Limb (tissue), 2 donors: ENCODE measurements at regions not wholly inside any gene's neighbourhood (a gene's known extent, or its start where the extent isn't known, plus 50 kb on each side); places are given as distances from the start of the nearest gene placed in this dataset.

Experiments used
- DNase-seq, 2 donors: peaks; one replicate each; pipeline ENCODE4 v3.0.0-alpha.2; 2016; ENCODE audit errors: extremely low spot score in 2 of 2

- no peak for DNase-seq
Measured at GRCh38 chr1:219476716-219477115, 136.2 kb downstream of the ZC3H11B start.

- DNase-seq: no peak
Measured at GRCh38 chr1:219476116-219476515, 136.8 kb downstream of the ZC3H11B start.

GRCh38 chr1:219472596-219472995 lies 140.3 kb downstream of the ZC3H11B start:
- DNase-seq: no peak

- no peak for DNase-seq
Measured at GRCh38 chr1:219467524-219467923, 145.4 kb downstream of the ZC3H11B start.

GRCh38 chr1:219466766-219467165 lies 146.1 kb downstream of the ZC3H11B start:
- DNase-seq: no peak

GRCh38 chr1:219465212-219466093 lies 147.5 kb downstream of the ZC3H11B start:
- no peak for DNase-seq

GRCh38 chr1:219463636-219464035 lies 149.3 kb downstream of the ZC3H11B start:
- DNase-seq: no peak

- no peak for DNase-seq
Measured at GRCh38 chr1:219461981-219462400, 150.9 kb downstream of the ZC3H11B start.

- no peak for DNase-seq
Measured at GRCh38 chr1:219460896-219461815, 151.7 kb downstream of the ZC3H11B start.

GRCh38 chr1:219460081-219460895 lies 152.6 kb downstream of the ZC3H11B start:
- no peak for DNase-seq

- no peak for DNase-seq
Measured at GRCh38 chr1:219459351-219460080, 153.4 kb downstream of the ZC3H11B start.

GRCh38 chr1:219446288-219446687 lies 166.6 kb downstream of the ZC3H11B start:
- DNase-seq: no peak

GRCh38 chr1:219445864-219446263 lies 167.0 kb downstream of the ZC3H11B start:
- no peak for DNase-seq

GRCh38 chr1:219444474-219444873 lies 168.4 kb downstream of the ZC3H11B start:
- DNase-seq: no peak

GRCh38 chr1:219443763-219444162 lies 169.1 kb downstream of the ZC3H11B start:
- DNase-seq: no peak

GRCh38 chr1:219442611-219443061 lies 170.3 kb downstream of the ZC3H11B start:
- no peak for DNase-seq

- no peak for DNase-seq
Measured at GRCh38 chr1:219441884-219442283, 171.0 kb downstream of the ZC3H11B start.

GRCh38 chr1:219439376-219439775 lies 173.5 kb downstream of the ZC3H11B start:
- DNase-seq: no peak

GRCh38 chr1:219438386-219438785 lies 174.5 kb downstream of the ZC3H11B start:
- DNase-seq: no peak

GRCh38 chr1:219434923-219435297 lies 178.0 kb downstream of the ZC3H11B start:
- no peak for DNase-seq
